22Rv1 (cell line): ENCODE measurements at regions not wholly inside any gene's neighbourhood (a gene's known extent, or its start where the extent isn't known, plus 50 kb on each side); places are given as distances from the start of the nearest gene placed in this dataset.

Experiments
- CTCF ChIP-seq: fragments of 450-650 bp; IDR thresholded peaks from 2 replicates; pipeline ENCODE4 v1.5.1; 2017; ENCODE audit warnings: mild to moderate bottlenecking
- ZFX ChIP-seq: fragments of 450-650 bp; IDR thresholded peaks from 2 replicates; pipeline ENCODE4 v1.6.1; 2017; ENCODE audit warnings: antibody characterized with exemption, borderline replicate concordance

DNA sequence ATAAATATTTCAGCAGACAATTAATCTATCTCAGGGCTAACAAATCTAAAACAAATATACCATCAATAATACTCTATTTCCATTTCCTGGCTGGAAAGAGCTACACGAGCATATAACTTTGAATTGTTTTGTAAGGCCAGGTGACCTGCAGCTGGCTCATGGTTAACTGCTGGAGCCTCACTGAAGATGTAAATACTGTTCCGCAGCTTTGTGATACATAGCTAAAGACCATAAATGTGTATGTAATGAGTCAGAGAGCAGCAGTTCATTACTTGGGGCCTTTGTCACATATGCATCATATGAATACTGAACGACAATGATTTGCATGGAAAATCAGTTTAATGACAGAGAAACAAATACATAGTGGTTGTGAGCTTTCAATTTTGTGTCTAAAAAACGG, 109.4 kb upstream of the CCN2 start:
- no peak for TF ChIP-seq CTCF
- no peak for TF ChIP-seq ZFX
